ENCODE measurements at regions not wholly inside any gene's neighbourhood (a gene's known extent, or its start where the extent isn't known, plus 50 kb on each side); places are given as distances from the start of the nearest gene placed in this dataset.
A peak's percentile ranks its signal among the peaks of the same experiment; 100 is the strongest.
"Not testable (repeated sequence)": the region's sequence is repeated elsewhere in the genome, so short reads cannot be mapped to it uniquely, and the experiment has no call there.

- in situ Hi-C loops (cut with HindIII; ENCODE audit: low sequenced_read_pairs) = no loop called here
- DNase-seq (ENCODE audit: low spot score) = no peak
Measured at GRCh38 chr10:2899246-2899951, 167.9 kb upstream of the PFKP start.

GRCh38 chr10:2898509-2898860, 168.9 kb upstream of the PFKP start:
- no peak for DNase-seq (ENCODE audit: low spot score)
- in situ Hi-C loops (cut with HindIII; ENCODE audit: low sequenced_read_pairs) = no loop called here

- no peak for DNase-seq (ENCODE audit: low spot score)
- in situ Hi-C loops (cut with HindIII; ENCODE audit: low sequenced_read_pairs) = no loop called here
Measured at GRCh38 chr10:2897619-2898508, 169.5 kb upstream of the PFKP start.

GRCh38 chr10:2896334-2896733, 171.0 kb upstream of the PFKP start:
- in situ Hi-C loops (cut with HindIII; ENCODE audit: low sequenced_read_pairs); DNase-seq (ENCODE audit: low spot score): not testable (repeated sequence)

GRCh38 chr10:2895594-2896196, 171.7 kb upstream of the PFKP start:
- in situ Hi-C loops (cut with HindIII; ENCODE audit: low sequenced_read_pairs) = no loop called here
- peak; percentile 18 for DNase-seq (ENCODE audit: low spot score)

- no peak for DNase-seq (ENCODE audit: low spot score)
- in situ Hi-C loops (cut with HindIII; ENCODE audit: low sequenced_read_pairs) = no loop called here
Measured at GRCh38 chr10:2893991-2894390, 173.4 kb upstream of the PFKP start.

- no peak for DNase-seq (ENCODE audit: low spot score)
- in situ Hi-C loops (cut with HindIII; ENCODE audit: low sequenced_read_pairs) = no loop called here
Measured at GRCh38 chr10:2893158-2893845, 174.0 kb upstream of the PFKP start.

- in situ Hi-C loops (cut with HindIII; ENCODE audit: low sequenced_read_pairs) = no loop called here
- no peak for DNase-seq (ENCODE audit: low spot score)
Measured at GRCh38 chr10:2891770-2892124, 175.6 kb upstream of the PFKP start.

- in situ Hi-C loops (cut with HindIII; ENCODE audit: low sequenced_read_pairs) = no loop called here
- DNase-seq (ENCODE audit: low spot score) = no peak
Measured at GRCh38 chr10:2891073-2891769, 176.1 kb upstream of the PFKP start.

GRCh38 chr10:2890093-2890492, 177.3 kb upstream of the PFKP start:
- no peak for DNase-seq (ENCODE audit: low spot score)
- in situ Hi-C loops (cut with HindIII; ENCODE audit: low sequenced_read_pairs) = no loop called here

GRCh38 chr10:2888403-2889004, 178.8 kb upstream of the PFKP start:
- in situ Hi-C loops (cut with HindIII; ENCODE audit: low sequenced_read_pairs) = no loop called here
- DNase-seq (ENCODE audit: low spot score) = no peak

GRCh38 chr10:2887391-2888070, 179.8 kb upstream of the PFKP start:
- in situ Hi-C loops (cut with HindIII; ENCODE audit: low sequenced_read_pairs) = no loop called here
- no peak for DNase-seq (ENCODE audit: low spot score)

GRCh38 chr10:2886662-2887061, 180.7 kb upstream of the PFKP start:
- in situ Hi-C loops (cut with HindIII; ENCODE audit: low sequenced_read_pairs) = no loop called here
- DNase-seq (ENCODE audit: low spot score) = no peak

GRCh38 chr10:2885288-2886278, 181.8 kb upstream of the PFKP start:
- in situ Hi-C loops (cut with HindIII; ENCODE audit: low sequenced_read_pairs) = no loop called here

GRCh38 chr10:2883983-2884540, 183.3 kb upstream of the PFKP start:
- in situ Hi-C loops (cut with HindIII; ENCODE audit: low sequenced_read_pairs); DNase-seq (ENCODE audit: low spot score): not testable (repeated sequence)

More at GRCh38 chr10:2885288-2886278, 181.8 kb upstream of the PFKP start:
- no peak for DNase-seq (ENCODE audit: low spot score)

- DNase-seq (ENCODE audit: low spot score) = no peak
- in situ Hi-C loops (cut with HindIII; ENCODE audit: low sequenced_read_pairs) = no loop called here
Measured at GRCh38 chr10:2883238-2883637, 184.1 kb upstream of the PFKP start.

- in situ Hi-C loops (cut with HindIII; ENCODE audit: low sequenced_read_pairs) = no loop called here
- no peak for DNase-seq (ENCODE audit: low spot score)
Measured at GRCh38 chr10:2882628-2883027, 184.7 kb upstream of the PFKP start.

All from G401 (cell line).